NCI-H2227 (cell line): ENCODE measurements at regions not wholly inside any gene's neighbourhood (a gene's known extent, or its start where the extent isn't known, plus 50 kb on each side); places are given as distances from the start of the nearest gene placed in this dataset.
"Not testable (repeated sequence)": the region's sequence is repeated elsewhere in the genome, so short reads cannot be mapped to it uniquely, and the experiment has no call there.

Experiments used
- DNase-seq: peaks from one replicate; lab custom pipeline; 2025; ENCODE audit not compliant: unreplicated experiment; lab: John Stamatoyannopoulos, UW

- DNase-seq, result no peak
Observed at GRCh38 chr3:82122554-82123345, 361.3 kb upstream of the GBE1 start.

GRCh38 chr3:82114589-82114988 is 353.1 kb upstream of the GBE1 start:
- no peak for DNase-seq

- DNase-seq, result not testable (repeated sequence)
Observed at GRCh38 chr3:82110721-82111120, 349.3 kb upstream of the GBE1 start.

GRCh38 chr3:82103241-82103640 is 341.8 kb upstream of the GBE1 start:
- no peak for DNase-seq

GRCh38 chr3:82100378-82100777 is 338.9 kb upstream of the GBE1 start:
- no peak for DNase-seq

- no peak for DNase-seq
Observed at GRCh38 chr3:82093641-82094040, 332.2 kb upstream of the GBE1 start.

GRCh38 chr3:82088749-82089148 is 327.3 kb upstream of the GBE1 start:
- no peak for DNase-seq

GRCh38 chr3:82087958-82088357 is 326.5 kb upstream of the GBE1 start:
- DNase-seq, result no peak

GRCh38 chr3:82085851-82086475 is 324.5 kb upstream of the GBE1 start:
- no peak for DNase-seq

- no peak for DNase-seq
Observed at GRCh38 chr3:82085356-82085755, 323.9 kb upstream of the GBE1 start.

GRCh38 chr3:82084824-82085223 is 323.4 kb upstream of the GBE1 start:
- DNase-seq, result no peak

GRCh38 chr3:82082796-82083195 is 321.4 kb upstream of the GBE1 start:
- no peak for DNase-seq

GRCh38 chr3:82081351-82081750 is 319.9 kb upstream of the GBE1 start:
- no peak for DNase-seq

GRCh38 chr3:82080792-82081191 is 319.3 kb upstream of the GBE1 start:
- no peak for DNase-seq

- no peak for DNase-seq
Observed at GRCh38 chr3:82080261-82080660, 318.8 kb upstream of the GBE1 start.

- DNase-seq, result no peak
Observed at GRCh38 chr3:82079335-82079890, 318.0 kb upstream of the GBE1 start.

- DNase-seq, result no peak
Observed at GRCh38 chr3:82078246-82078645, 316.8 kb upstream of the GBE1 start.

GRCh38 chr3:82067420-82067819 is 306.0 kb upstream of the GBE1 start:
- DNase-seq, result no peak

GRCh38 chr3:82058809-82059208 is 297.4 kb upstream of the GBE1 start:
- DNase-seq, result no peak

- DNase-seq, result no peak
Observed at GRCh38 chr3:82055792-82056191, 294.3 kb upstream of the GBE1 start.

- DNase-seq, result no peak
Observed at GRCh38 chr3:82054849-82055248, 293.4 kb upstream of the GBE1 start.

- no peak for DNase-seq
Observed at GRCh38 chr3:82053236-82053635, 291.8 kb upstream of the GBE1 start.
